Esophagus muscularis mucosa (tissue), 4 donors: ENCODE measurements at regions not wholly inside any gene's neighbourhood (a gene's known extent, or its start where the extent isn't known, plus 50 kb on each side); places are given as distances from the start of the nearest gene placed in this dataset.

Source experiments
- CTCF ChIP-seq, 3 experiments: fragments of 200-600 bp in 2 of 3; fragments of 450-650 bp in 1 of 3; sonication (generic) in 2 of 3; IDR thresholded peaks; one replicate each; pipeline ENCODE4 v1.5.1; 2017 to 2019; ENCODE audit warnings: antibody characterized with exemption in 3 of 3, mild to moderate bottlenecking in 2 of 3, moderate library complexity in 1 of 3
- EP300 ChIP-seq: sonication (generic); formaldehyde crosslinking; IDR thresholded peaks from one replicate; pipeline ENCODE4 v1.6.1; 2017; ENCODE audit warnings: antibody characterized with exemption
- POLR2A ChIP-seq: fragments of 450-650 bp; IDR thresholded peaks from one replicate; pipeline ENCODE4 v1.6.1; 2017; ENCODE audit warnings: antibody characterized with exemption, moderate library complexity, mild to moderate bottlenecking, low read depth
- POLR2AphosphoS5 ChIP-seq, 2 donors: sonication (generic); formaldehyde crosslinking; IDR thresholded peaks; one replicate each; pipeline ENCODE4 v1.6.1; 2017; ENCODE audit warnings: antibody characterized with exemption in 2 of 2

DNA sequence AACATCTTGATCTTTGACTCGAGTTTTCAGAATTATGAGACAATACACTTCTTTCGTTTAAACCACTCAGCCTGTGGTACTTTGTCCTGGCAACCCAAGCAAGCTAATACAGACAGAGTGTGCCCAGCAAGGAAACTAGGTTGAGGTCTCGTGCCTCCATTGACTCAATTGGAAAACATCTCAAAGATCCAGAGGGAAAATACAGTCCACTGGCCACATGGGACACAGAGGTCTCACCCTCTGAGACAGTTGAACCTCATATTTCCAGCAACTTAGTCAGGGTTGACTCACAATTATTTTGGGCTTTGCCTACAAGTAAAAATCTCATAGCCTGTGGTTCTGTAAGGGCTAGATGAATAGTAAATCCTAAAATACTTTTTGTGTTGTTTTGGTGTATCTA, 631.5 kb downstream of the MTRR start:
- TF ChIP-seq POLR2A (no peak), CTCF (IDR thresholded peaks at IDR 0.05) (no peak), POLR2AphosphoS5 (IDR thresholded peaks at IDR 0.05) (no peak), EP300 (no peak)
